Dermis blood vessel endothelial cell (primary cell): ENCODE measurements at regions not wholly inside any gene's neighbourhood (a gene's known extent, or its start where the extent isn't known, plus 50 kb on each side); places are given as distances from the start of the nearest gene placed in this dataset.
"Not testable (repeated sequence)": the region's sequence is repeated elsewhere in the genome, so short reads cannot be mapped to it uniquely, and the experiment has no call there.

Source experiments
- DNase-seq: peaks from one replicate; pipeline ENCODE4 v3.0.0; 2010

DNA sequence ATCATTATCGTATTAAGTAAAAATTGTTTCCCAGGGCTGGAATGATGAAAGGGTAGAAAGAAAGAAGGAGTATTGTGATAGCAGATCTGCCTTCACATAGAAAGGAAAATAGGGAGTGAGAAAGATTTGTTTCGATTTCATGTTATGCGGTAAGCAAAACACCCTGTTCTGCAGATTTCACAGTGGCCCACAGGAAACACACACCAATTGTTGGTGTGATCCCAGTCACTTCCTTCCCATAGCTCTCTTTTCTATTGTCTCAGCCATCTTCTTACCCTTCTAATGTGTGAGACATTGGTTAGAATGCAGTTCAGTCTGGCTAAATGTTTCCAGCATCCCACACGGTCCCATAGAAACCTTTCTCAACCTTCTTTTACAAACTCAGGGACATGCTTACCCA lies 2709.8 kb downstream of the PCDH7 start:
- DNase-seq, result no peak

DNA sequence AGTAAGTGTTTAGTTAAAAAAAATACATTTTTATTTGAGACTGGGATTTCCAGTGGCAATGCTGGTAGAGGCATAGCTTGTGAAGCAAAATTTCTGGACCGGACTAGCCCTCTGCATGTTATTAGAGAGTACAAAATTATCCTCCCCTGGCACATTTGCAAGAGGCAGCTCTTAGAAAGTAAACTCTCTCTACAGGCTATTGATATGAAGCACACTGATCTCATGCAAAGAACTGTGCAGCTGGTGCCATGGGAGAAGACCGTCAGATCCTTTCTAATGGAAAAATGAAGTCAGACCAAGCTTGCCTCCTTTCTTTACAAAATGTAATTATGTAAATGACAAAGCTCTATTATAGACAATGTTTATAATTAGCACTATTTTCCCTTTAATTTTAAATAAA lies 2717.2 kb downstream of the PCDH7 start:
- DNase-seq, result no peak

DNA sequence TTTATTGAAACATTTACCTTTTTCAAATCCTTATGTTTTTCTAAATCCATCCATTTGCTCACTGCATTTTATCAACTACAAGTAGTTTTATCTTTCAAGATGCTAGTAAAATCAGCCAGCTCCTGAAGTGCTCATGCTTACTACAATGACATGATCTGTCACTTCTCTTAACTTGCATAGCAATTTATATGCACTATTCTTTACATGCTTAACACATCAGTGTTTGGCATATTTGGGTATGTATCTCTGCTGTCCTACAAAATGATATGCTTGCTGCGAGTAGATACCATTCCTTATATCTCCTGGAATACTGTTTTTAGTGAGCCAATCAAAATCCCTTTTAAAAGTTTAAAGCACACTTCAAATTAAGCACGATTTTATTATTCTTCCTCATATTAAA lies 2726.8 kb downstream of the PCDH7 start:
- no peak for DNase-seq

DNA sequence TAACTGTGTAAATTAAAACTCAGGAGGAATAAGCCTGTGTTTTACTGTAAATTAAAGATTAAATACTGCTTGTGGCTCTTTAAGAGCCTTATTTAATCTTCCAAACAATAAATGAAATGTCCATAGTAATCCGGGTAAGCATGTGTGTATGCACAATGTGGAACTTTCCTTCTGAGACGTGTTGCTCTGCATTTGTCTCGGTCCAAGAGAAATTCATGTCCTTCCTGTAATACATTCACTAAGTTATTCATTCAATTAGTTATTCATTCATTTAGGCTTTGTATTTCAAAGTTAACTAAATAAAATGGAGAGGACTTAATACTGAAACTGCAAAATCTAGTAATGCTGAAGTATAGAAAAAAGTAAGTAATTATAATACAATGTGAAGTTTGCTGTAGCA lies 2728.8 kb downstream of the PCDH7 start:
- no peak for DNase-seq

DNA sequence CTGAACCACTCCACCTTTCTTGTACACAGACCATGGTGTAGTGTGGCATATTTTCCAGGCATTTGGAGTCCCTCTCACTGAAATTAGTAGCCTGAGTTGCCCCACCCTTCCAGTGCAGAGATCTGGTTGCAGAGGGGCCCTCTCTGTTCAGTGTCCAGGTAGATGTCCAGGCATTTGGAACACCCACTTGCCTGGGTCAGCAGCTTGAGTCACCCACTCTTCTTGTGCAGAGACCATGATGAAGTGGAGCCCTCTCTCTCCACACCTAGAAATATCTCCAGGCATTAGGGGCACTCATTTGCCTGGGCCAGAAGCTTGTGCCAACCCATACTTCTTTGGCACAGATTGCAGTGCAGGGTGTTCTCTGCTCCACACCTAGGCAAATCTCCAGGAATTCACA lies 2733.3 kb downstream of the PCDH7 start:
- no peak for DNase-seq

DNA sequence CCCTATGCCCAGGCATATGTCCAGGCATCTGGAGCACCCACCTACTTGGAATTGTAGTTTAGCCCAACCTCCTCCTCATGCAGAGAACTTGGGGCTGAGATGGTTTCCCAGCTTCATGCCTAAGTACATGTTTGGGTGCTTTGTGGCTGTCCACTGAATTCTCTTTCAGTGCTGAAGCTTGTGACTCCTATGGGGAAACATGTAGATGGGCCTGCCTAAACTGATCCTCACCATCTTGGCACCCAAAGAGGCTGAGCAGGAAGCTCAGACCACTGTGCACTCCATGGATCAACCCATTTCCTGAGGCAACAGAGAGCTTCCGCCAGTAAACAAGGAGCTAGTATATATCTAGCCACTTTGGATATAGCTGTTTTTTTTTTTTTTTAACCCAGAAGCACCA lies 2733.7 kb downstream of the PCDH7 start:
- DNase-seq, result no peak

DNA sequence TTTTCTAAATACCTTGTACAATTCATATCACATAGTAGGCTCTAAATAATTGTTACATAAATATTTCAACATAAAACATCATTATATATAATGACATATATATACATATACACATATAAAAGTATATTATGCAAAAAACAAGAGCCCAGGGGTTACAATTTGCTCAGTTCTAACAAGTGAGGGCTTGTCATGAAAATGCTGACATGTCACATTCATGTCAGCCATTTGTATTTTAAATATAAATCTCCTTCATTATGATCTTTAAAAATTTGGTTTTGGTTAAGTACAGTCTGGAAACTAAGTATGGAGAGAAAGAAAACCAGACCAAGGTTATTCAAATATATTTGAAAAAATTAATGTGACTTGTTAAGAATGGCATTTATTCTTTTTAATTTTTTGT lies 2745.4 kb downstream of the PCDH7 start:
- DNase-seq, result no peak

DNA sequence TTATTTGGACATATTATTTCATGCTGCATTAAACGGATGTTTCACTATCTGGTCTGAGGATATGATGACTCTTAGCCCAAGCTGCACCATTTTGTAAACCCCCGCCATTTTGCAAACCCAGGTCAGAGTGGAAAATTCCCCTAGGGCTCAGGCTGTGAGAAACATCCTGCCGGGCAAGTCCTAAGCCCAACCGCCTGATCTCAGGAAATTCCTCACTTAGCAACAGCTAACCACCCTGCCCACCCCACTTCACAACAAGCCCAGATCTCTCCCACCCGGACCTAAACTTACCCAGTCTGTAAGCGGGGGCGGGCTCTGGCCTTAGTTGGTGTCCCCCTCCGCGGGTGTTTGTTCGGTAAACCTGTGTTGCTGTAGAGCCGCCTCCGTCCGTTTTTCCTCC lies 2747.1 kb downstream of the PCDH7 start:
- no peak for DNase-seq

DNA sequence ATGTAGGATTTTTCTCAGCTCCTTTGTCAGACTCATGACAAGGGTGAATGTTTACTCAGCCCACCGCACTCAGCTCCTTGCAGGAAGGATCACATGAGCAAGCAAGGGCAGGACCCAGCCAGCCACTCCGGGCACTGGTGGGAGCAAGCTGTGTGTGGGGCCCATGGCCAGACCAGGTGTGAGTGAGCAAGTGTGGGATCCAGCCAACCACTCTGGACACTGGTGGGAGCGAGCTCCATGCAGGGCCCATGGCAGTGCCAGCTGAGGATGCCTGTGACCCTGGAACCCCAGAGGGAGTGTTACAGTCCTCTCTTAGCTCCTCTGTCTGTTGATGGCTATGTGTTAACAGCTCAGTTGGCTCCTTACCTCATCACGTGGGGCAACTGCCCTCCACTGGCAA lies 2750.6 kb downstream of the PCDH7 start:
- DNase-seq, result no peak

DNA sequence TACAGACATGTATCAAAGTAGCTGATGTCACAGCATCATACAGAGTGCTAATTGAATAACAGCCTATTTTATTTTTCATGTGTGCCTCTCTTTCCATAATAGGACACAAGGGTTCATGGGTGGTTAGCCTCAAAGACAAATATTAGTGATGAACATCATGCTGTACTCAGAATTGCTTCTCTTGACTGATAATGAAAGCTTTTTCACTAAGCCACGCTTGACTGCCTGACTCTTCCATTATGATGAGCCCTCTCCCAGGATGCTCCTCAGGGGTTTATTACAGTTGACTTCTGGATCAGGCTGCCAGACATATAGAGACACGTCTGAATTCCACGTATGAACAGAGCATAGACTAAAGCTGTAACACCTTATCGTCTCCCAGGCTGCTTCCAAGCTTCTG lies 2757.5 kb downstream of the PCDH7 start:
- DNase-seq, result no peak

DNA sequence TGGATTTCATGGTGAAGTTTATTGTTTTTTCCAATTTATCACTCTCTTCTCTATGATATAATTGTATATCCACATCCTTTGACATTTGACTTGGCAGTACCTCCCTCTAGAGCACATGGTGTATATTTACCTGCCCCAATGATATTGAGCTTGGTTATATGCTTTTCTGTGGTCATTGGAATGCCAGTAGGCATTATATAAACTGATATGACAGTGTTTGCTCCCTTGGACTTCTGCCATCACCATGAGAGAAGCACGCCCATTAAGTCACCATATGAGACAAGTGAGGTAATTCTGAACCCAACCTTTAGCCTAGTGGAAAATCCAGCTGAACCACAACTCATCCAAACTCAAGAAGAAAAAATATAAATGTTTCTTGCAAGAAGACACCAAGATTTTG lies 2761.5 kb downstream of the ARAP2 start:
- no peak for DNase-seq

DNA sequence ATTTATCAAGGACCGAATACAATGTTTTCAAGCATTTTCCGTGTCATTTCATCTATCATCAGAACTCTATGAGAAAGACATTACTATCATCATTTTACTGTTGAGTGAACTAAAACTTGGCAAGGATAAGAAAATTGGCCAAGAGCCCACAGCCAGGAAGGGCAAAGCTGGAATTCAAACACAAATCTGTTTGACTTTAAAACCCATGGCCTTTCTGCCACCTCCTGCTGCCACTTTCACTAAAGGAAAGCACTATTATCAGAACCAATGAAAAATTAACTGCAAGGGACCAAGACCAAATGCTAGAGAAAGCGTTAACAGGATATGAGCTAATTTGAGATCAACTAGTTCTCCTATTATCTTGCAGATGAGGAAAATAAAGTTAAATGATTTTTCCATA lies 2759.2 kb downstream of the ARAP2 start:
- DNase-seq, result no peak

DNA sequence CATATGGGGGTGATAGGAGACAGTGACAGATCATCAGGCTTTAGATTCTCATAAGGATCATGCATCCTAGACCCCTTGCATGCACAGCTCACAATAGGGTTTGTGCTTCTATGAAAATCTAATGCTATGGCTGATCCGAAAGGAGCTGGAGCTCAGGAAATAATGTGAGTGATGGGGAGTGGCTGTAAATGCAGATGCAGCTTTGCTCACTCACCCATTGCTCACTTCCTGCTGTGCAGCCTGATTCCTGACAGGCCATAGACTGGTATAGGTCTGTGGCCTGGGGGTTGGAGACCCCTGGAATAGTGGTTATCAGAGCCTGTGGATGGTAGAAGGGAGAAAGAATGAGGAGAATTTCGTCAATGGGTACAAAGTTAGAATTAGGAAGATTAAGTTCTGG lies 2751.1 kb downstream of the ARAP2 start:
- DNase-seq, result no peak

DNA sequence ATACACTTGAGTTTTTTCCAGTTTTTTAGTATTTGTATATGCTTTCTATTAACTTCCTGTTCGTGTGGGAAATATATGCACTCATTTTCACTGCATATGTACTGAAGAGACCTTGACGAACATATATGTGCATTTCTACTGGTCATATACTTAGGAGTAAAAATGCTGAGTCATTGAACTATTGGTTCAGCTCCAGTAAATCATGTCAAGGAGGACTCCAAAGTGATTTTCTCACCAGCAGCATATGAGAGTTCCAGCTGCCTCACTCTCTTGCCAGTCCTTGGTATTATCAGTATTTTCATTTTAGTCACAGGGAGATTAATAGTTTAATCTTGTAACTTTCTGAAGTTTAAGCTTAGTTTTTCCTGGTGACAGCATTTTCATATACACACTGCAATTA lies 2750.2 kb downstream of the ARAP2 start:
- DNase-seq, result no peak

DNA sequence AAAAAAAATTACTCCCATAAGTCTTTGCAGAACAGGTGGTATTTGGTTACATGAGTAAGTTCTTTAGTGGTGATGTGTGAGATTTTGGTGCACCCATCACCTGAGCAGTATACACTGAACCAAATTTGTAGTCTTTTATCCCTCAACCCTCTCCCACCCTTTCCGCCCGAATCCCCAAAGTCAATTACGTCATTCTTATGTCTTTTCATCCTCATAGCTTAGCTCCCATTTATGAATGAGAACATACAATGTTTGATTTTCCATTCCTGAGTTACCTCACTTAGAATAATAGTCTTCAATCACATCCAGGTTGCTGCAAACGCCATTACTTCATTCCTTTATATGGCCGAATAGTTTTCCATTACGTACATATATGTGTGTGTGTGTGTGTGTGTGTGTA lies 2742.7 kb downstream of the ARAP2 start:
- not testable (repeated sequence) for DNase-seq

DNA sequence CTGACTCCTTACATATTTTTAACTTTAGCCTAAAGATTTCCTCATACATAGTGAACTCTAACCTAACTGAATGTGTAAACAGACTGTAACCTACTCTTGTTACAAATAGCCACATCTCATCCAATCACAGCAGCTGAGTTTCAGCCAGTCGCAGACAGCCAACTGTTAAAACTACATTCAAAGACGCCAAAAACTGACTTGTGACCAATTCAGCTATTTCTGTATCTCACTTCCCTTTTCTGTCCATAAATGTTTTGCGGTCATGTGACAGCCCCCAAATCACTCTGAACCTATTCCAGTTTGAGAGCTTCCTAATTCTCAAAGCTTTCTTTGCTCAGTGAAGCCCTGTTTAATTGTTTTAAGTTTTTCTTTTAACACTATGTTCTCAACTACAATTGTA lies 2731.9 kb downstream of the ARAP2 start:
- DNase-seq, result no peak

DNA sequence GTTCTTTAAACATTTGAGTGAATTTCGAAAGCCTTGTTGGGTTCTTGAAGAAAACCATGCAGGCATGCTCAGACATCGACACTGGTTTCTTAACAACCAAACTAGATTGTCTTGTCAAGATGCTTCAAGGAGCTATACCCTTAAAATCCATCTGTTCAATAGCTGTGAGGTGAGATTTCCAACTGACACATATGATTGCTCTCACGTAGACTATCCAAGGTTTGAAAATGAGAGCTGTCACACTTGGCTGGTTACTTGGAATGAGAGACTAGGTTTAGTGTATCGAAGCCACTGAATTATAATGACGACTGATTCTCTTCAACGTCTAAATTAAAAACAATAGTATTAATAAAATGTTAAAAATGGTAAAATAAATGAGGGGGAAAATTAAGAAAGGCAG lies 2725.5 kb downstream of the ARAP2 start:
- DNase-seq, result no peak

DNA sequence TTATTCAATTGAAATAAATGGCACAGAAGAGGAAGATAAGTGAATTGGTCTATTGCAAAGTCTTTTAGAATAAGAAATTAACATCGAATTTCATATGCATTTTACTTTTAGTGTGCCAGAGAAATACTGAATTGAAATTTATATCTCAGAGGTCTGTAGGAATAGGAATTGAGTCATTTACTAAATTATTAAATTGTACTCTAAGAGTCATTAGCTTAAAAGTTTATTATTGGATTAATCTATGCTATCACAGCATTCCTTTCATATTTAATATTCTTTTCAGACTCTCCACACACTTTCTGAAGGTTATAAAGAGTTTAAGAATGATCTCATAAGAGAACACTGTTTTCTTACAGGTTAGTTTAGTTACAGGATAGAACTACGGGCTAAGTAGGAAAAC lies 2711.5 kb downstream of the ARAP2 start:
- DNase-seq, result no peak

DNA sequence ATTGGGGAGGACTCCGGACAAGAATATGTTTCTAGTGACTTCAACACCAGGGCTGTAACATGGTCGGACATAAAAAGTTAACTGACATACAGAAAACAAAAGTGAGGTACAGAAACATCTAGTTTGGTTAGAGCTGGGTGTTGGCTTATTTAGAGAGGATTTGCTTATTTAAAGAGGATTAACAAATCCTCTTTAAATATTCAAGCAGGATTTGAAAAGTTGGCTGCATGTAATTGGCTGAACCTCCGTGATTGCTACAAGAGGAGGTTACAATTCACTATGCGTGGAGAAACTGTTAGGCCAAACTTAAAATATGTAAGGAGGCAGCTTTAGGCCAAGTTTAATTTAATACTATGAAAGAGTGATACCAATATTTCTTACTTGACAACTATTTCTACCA lies 2707.4 kb downstream of the ARAP2 start:
- DNase-seq, result no peak

DNA sequence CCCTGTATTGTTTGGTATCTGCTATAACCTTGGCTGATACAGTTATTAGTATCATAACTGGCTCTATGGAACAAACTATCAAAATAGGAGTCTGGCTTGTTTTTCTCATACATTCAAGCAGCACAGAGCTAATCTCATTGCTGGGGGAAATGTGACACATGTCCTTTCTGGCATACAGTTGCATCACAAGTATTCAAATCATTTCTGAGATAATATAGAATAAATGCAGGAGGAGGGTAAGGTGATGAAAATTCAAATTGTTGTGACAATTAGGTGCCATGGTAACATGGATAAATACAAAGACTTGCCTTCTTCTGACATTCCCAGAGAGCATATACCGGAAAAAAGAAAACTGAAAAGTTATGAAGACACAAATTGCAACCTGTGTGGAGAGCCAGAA lies 2706.8 kb downstream of the ARAP2 start:
- no peak for DNase-seq

DNA sequence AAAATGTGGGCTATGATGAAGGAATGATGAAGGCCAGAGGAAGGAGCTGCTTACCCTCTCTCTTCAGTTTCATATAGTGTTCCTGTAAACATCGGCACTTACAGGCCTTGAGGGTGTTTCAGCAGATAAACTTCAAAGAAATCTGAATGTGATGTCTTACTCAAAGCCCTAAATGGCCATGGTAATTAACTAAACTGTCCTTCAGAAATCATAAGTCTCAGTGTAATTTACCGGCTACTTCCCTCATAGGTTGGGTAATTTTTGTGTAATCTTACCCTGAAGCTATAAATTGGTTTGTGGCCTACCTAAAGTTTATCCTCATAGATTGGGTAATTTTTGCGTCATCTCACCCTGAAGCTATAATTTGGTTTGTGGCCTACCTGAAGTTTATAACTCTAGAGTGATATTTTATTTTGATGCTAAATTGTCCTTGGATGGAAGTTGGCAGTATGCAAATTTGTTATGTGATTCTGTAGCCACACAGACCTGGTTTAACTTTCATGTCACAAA lies 2700.3 kb downstream of the ARAP2 start:
- DNase-seq, result no peak

DNA sequence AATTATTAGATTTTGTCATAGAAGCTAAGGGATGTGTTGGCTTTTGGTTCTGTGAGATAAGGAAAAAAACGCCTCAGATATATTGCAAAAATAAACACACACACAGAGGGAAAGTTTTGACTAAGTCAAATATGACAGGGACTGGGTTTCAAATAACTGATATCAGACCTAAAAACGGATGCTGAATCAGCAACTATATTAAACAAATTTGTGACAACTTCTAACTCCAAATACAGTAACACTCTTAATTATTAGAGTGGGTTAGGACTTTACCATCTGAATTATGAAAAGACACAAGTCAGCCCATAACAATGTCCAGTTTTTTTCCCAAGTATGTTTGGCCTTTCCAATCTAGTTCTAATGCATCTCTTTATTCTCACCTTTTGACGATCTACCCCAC lies 2693.1 kb downstream of the ARAP2 start:
- DNase-seq, result no peak

DNA sequence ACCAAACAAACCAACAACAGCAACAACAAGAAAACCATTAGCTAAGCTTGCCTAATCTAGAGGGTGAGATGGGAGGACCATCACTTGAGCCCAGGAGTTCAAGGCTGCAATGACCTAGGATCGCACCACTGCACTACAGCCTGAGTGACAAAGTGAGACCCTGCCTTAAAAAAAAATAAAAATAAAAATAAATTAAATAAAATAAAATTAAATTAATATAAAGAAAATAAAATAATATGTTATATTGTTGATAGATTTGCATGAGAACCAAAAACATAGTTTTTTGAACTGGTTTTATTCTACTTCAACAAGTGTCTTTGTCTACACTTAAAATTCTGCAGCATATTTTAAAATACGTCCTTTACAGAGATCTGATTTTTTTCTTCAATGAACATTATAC lies 2683.1 kb downstream of the ARAP2 start:
- no peak for DNase-seq

DNA sequence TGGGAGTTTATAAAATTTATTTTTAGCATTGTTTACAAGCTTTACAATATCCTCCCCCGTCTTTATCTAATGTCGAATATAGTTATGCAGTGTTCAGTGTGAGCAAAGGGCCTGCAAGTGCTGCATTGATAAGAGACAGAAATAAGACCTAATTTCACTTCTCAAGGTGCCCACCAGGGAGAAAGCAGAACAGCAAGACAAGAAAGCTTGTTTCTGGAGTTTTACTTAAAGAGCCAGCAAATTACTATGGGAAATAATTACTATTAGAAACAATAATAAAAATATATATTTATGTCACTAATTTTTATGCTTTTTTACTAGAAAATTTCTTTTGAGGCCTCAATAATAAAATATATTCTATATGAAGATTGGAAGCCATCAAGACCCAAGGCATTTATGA lies 2677.7 kb downstream of the ARAP2 start:
- no peak for DNase-seq

DNA sequence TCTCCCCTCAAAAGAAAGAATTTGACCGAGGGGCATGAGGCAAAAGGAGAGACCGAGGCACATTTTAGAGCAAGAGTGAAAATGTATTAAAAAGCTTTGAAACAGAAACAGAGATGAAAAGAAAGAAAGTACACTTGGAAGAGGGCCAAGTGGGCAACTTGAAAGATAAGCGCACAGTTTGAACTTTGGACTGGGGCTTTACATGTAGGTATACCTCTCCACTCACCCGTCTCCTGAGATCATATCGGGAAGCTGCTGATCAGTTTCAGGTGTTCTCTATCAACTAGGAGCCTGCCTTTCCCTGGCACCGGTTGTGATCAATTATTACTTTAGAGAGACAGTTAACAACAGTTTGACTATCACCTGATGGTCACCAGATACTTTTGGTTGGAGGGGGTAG lies 2666.5 kb downstream of the ARAP2 start:
- no peak for DNase-seq

DNA sequence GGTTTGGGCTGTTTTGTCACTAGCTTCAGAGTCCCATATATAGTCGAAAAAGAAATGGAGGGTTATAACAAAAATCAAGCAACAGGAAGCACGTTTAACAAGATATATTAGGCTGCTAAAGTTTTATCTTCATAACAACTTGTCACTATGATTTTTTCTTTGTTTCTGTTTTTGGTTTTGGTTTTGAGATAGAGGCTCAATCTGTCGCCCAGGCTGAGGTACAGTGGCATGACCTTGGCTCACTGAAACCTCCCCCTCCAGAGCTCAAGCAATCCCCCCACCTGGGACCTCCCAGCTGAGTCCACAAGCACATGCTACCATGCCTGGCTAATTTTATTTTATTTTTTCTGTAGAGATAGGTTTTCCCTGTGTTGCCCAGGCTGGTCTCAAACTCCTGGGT lies 2664.4 kb downstream of the ARAP2 start:
- no peak for DNase-seq
